Neural crest cell (in vitro differentiated cells): ENCODE measurements at regions not wholly inside any gene's neighbourhood (a gene's known extent, or its start where the extent isn't known, plus 50 kb on each side); places are given as distances from the start of the nearest gene placed in this dataset.

Source experiments
- DNase-seq: peaks from one replicate; pipeline ENCODE4 v3.0.0; 2021; ENCODE audit warnings: low read depth, mixed read lengths, low spot score
- H3K27ac Mint-ChIP-seq: one replicate; pipeline ENCODE4 v1.8.0; 2021; ENCODE audit warnings: mild to moderate bottlenecking, mixed read lengths; ENCODE audit not compliant: unreplicated experiment
- H3K27me3 Mint-ChIP-seq: 2 replicates; pipeline ENCODE4 v1.8.0; 2021; ENCODE audit warnings: low read depth, mild to moderate bottlenecking, mixed read lengths
- H3K36me3 Mint-ChIP-seq: 2 replicates; pipeline ENCODE4 v1.8.0; 2021; ENCODE audit warnings: low read depth, mild to moderate bottlenecking, mixed read lengths
- H3K4me1 Mint-ChIP-seq: 2 replicates; pipeline ENCODE4 v1.8.0; 2021; ENCODE audit warnings: mixed read lengths
- H3K4me3 Mint-ChIP-seq: one replicate; pipeline ENCODE4 v1.8.0; 2021; ENCODE audit warnings: mild to moderate bottlenecking, mixed read lengths
- H3K9me3 Mint-ChIP-seq: 2 replicates; pipeline ENCODE4 v1.8.0; 2021; ENCODE audit warnings: mixed read lengths
- CTCF ChIP-seq: fragments of 200-600 bp; sonication (generic); conservative IDR thresholded peaks from 2 replicates; pipeline ENCODE4 v1.5.0; 2021; ENCODE audit warnings: antibody characterized with exemption, mild to moderate bottlenecking

GRCh38 chr5:60287174-60287771 is 393.7 kb upstream of the PDE4D start:
- H3K27ac Mint-ChIP-seq = no peak overlapping the region
- peaks cover 11% of the 10 kb centered on the region for H3K27me3 Mint-ChIP-seq
- no peaks in the 10 kb centered on the region for H3K4me1 Mint-ChIP-seq
- H3K36me3 Mint-ChIP-seq = no peaks in the 10 kb centered on the region
- peak; percentile 12 for DNase-seq
- H3K9me3 Mint-ChIP-seq = no peaks in the 10 kb centered on the region
- peak; percentile 69 for TF ChIP-seq CTCF
- H3K4me3 Mint-ChIP-seq = no peak overlapping the region

- peaks cover 11% of the 10 kb centered on the region for H3K27me3 Mint-ChIP-seq
- TF ChIP-seq CTCF = no peak
- no peak overlapping the region for H3K4me3 Mint-ChIP-seq
- H3K36me3 Mint-ChIP-seq = no peaks in the 10 kb centered on the region
- no peak overlapping the region for H3K27ac Mint-ChIP-seq
- DNase-seq = no peak
- H3K9me3 Mint-ChIP-seq = no peaks in the 10 kb centered on the region
- no peaks in the 10 kb centered on the region for H3K4me1 Mint-ChIP-seq
Measured at GRCh38 chr5:60285910-60286309, 392.4 kb upstream of the PDE4D start.

DNA sequence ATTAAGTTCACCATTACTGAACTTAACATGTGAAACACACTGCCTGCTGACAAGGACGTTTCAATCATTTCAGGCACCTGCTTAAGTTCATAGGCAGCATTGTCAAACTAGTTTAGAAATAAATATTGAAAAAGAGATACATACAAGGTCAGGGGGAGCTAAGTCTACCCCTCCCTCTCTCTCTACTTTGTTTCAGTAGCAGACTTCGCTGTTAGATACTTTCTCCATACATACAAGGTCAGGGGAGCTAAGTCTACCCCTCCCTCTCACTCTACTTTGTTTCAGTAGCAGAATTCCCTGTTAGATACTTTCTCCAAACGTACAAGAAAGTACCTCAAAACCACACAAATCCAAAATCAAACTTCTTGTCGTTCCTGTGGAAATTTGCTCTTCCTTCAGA is 387.4 kb upstream of the PDE4D start:
- no peak overlapping the region for H3K27ac Mint-ChIP-seq
- no peaks in the 10 kb centered on the region for H3K36me3 Mint-ChIP-seq
- no peak for TF ChIP-seq CTCF
- H3K27me3 Mint-ChIP-seq = no peaks in the 10 kb centered on the region
- H3K4me3 Mint-ChIP-seq = no peak overlapping the region
- DNase-seq = no peak
- H3K9me3 Mint-ChIP-seq = no peaks in the 10 kb centered on the region
- H3K4me1 Mint-ChIP-seq = no peaks in the 10 kb centered on the region

DNA sequence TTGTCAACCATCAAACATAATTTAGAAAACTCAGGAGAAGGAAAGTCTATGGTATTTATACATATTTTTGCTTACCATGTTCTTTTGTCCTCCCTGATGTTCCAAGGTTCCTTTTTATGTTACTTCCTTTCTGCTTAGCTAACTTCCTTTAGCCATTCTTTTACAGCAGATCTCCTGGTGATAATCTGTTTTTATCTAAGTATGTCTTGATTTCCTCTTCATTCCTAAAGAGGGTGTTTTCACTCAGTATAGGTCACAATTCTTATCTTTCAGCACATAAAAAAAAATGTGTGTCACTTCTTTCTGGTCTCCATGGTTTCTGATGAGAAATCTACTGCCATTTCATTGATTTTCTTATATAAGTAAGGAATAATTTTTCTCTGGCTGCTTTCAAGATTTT is 384.4 kb upstream of the PDE4D start:
- no peak for DNase-seq
- TF ChIP-seq CTCF = no peak
- Mint-ChIP-seq H3K27ac (no peak overlapping the region), H3K4me3 (no peak overlapping the region), H3K4me1 (no peaks in the 10 kb centered on the region), H3K36me3 (no peaks in the 10 kb centered on the region), H3K27me3 (no peaks in the 10 kb centered on the region), H3K9me3 (no peaks in the 10 kb centered on the region)

GRCh38 chr5:60274747-60275146 is 381.2 kb upstream of the PDE4D start:
- no peak overlapping the region for H3K4me3 Mint-ChIP-seq
- no peak overlapping the region for H3K27ac Mint-ChIP-seq
- no peak for DNase-seq
- no peaks in the 10 kb centered on the region for H3K4me1 Mint-ChIP-seq
- H3K9me3 Mint-ChIP-seq = no peaks in the 10 kb centered on the region
- H3K36me3 Mint-ChIP-seq = no peaks in the 10 kb centered on the region
- no peaks in the 10 kb centered on the region for H3K27me3 Mint-ChIP-seq
- TF ChIP-seq CTCF = no peak
